Adrenal gland (tissue), 5 donors: ENCODE measurements at regions not wholly inside any gene's neighbourhood (a gene's known extent, or its start where the extent isn't known, plus 50 kb on each side); places are given as distances from the start of the nearest gene placed in this dataset.

Experiments
- CTCF ChIP-seq, 6 experiments: fragments of 450-650 bp in 4 of 6; fragments of 200-600 bp in 2 of 6; sonication (generic) in 1 of 6; IDR thresholded peaks; 1 replicate in 5 of 6; 2 replicates in 1 of 6; pipeline versions ENCODE4 v1.5.1 to v1.8.0; 2016 to 2021; ENCODE audit warnings: antibody characterized with exemption in 6 of 6, mild to moderate bottlenecking in 2 of 6, moderate library complexity in 1 of 6
- POLR2A ChIP-seq, 2 donors: fragments of 450-650 bp; IDR thresholded peaks; one replicate each; pipeline ENCODE4 v1.6.1; 2017; ENCODE audit warnings: antibody characterized with exemption in 2 of 2, mild to moderate bottlenecking in 2 of 2, moderate library complexity in 1 of 2
- donor health status: DM: no; HTN: no; CAD: no.

- TF ChIP-seq CTCF (IDR thresholded peaks at IDR 0.05), result no peak
- no peak for TF ChIP-seq POLR2A (IDR thresholded peaks at IDR 0.05)
Measured at GRCh38 chr4:27974339-27974738, 1113.7 kb downstream of the STIM2 start.
